Tongue (tissue), 1 donor: ENCODE measurements at regions not wholly inside any gene's neighbourhood (a gene's known extent, or its start where the extent isn't known, plus 50 kb on each side); places are given as distances from the start of the nearest gene placed in this dataset.
A peak's percentile ranks its signal among the peaks of the same experiment; 100 is the strongest.
"Not testable (repeated sequence)": the region's sequence is repeated elsewhere in the genome, so short reads cannot be mapped to it uniquely, and the experiment has no call there.

Experiments used
- DNase-seq: peaks from one replicate; pipeline ENCODE4 v3.0.0-alpha.2; 2015

DNA sequence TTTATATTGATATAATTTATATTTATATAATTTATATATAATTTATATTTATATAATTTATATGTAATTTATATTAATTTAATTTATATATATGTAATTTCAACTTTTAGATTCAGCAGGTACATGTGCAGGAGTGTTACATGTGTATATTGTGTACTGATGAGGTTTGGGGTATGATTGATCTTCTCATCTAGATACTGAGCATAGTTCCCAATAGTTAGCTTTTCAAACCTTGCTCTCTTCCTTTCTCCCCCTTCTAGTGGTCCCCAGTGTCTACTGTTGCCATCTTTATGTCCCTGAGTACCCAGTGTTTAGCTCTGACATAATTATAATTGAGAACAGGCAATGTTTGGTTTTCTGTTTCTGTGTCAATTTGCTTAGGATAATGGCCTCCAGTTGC is 1335.3 kb upstream of the CDH2 start:
- no peak for DNase-seq

DNA sequence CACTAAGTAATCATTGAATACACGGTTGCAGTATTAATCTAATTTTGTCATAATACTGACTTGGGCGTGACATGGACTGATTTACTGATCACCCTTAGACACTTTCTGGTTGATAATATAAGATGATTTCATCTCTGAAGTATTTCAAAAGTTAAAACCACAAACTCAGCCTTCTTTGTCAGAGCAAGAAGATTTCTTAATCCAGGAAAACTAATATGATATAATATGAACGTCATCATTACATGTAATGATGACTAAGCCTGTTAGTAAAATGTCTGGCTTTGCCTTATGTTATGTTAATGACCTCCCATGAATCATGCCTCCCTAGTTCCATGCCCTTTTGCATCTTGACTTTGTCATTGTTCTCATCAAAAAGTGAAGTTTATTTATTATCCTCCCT is 1325.0 kb upstream of the CDH2 start:
- DNase-seq, result no peak

DNA sequence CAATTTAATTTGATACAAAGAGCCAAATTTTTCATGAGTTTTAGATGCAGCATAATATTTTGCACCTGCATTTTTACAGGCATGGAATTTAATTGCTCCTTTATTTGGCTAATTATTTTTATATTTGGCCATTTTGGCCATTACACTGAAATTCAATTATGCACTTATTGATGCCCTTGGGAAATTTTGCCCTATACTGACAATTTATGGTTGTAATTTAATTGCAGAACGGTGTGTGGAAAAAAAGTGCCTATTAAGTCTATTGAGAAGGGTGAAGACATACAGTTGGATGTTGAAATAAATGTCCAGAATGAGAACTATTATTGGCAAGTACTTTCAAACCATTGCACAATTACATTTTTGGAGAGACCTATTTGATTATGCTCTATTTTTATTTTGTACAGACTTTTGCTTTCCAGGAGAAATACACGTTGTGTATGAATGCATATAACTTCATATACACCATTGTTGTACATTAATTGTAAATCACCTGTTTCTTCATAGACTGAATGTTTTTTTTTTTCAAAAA is 1319.3 kb upstream of the CDH2 start:
- DNase-seq, result no peak

DNA sequence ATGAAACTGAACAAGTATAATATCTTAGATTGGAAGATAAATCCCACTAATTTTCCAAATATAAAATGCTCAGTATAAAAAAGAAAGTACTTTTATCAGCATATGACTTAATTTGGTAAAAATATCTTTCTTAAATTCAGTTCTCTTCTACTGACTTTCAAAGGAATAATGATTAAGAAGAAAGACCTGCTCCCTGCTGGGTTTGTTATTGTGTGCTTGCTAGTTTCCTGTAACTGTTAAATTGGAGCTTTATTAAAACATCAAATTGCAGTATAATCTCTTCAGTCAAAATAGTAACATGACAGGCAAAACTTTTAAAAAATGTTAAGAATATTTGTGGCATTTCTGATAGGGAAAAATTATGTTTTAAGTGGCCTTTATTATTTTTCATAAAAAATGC is 1317.4 kb upstream of the CDH2 start:
- no peak for DNase-seq

GRCh38 chr18:29491907-29492306 is 1315.0 kb upstream of the CDH2 start:
- DNase-seq, result no peak

DNA sequence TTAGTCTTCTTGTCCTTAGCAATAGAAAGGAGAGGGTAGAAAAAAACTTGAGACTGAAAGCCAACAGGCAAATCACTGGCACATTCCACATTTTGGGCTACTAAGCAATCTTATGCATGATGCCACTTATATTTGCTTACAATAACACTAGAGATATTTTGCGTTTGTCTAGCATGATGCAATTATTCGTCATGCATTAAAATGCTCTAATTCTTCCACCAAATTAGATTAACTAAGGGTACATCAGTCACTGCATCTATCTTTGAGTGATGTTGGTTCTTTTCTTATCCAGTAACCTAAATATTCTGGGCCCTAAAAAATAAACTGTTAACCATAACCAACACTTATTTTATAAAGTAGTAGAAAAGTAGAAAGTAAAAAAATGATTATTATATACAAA is 1311.7 kb upstream of the CDH2 start:
- no peak for DNase-seq

GRCh38 chr18:29465526-29465925 is 1288.6 kb upstream of the CDH2 start:
- DNase-seq, result no peak

GRCh38 chr18:29459972-29460371 is 1283.0 kb upstream of the CDH2 start:
- peak; percentile 16 for DNase-seq

DNA sequence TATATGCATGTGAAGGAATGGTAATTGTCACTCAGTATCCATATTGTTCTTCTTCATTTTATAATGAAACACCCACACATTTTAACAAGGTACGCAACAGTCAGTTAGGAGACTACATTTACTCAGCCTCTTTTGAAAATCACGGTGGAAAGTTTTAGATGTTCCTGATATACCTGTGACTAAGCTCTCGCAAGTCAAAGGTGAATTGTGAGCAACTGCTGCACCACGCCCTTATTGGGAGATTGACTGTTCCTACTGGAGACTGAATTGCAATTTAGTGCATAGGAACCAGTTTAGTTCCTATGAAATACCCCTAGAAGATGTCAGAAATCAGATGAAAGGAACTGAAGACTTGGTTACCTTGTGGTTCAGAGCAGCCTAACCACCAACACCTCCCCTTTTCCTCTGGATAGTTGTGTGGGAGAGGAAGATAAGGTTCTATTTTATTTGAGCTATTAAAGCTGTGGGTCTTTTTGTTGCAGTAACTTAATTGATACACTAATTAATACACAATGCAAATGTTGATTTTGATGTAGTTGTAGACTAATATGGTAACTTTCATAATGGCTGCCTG is 1280.5 kb upstream of the CDH2 start:
- no peak for DNase-seq

DNA sequence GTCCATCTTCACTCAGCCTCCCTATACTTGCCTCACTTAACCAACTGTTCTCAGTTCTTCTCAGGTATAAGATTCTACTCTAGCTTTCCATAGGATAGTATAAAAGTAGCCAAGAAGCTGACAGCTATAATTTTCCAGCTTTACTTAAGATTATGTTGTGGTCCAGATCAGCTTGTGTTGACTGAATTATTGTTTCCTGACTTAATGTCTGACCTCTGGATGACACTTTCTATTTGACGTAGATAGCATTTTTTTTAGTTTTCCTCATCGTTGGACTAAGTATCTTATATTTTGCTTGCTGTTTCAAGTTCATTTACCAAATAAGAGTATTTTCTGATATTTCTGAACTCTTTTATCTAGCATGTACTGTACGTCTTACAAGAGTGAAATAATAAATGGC is 1272.5 kb upstream of the CDH2 start:
- DNase-seq, result no peak

- no peak for DNase-seq
Measured at GRCh38 chr18:29439398-29439797, 1262.5 kb upstream of the CDH2 start.

GRCh38 chr18:29436459-29436858 is 1259.5 kb upstream of the CDH2 start:
- no peak for DNase-seq

- no peak for DNase-seq
Measured at GRCh38 chr18:29434650-29435049, 1257.7 kb upstream of the CDH2 start.

DNA sequence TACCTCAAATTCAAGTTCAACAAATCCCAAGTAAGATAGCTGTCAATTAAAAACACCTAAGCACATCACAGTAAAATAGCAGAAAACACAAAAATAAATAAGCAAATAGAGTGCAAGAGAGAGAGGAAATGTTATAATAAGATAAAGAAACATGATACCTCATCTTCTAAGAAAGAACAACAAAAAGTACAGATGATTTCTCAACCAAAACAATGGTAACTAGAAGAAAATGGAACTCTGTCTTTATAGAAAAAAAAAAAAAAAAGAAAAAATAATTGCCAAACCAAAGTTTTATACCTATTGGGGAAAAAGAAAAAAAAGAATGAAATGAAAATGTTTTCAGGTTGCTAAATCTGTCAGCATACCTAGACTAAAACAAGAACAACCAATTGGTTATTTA is 1253.5 kb upstream of the CDH2 start:
- DNase-seq, result no peak

DNA sequence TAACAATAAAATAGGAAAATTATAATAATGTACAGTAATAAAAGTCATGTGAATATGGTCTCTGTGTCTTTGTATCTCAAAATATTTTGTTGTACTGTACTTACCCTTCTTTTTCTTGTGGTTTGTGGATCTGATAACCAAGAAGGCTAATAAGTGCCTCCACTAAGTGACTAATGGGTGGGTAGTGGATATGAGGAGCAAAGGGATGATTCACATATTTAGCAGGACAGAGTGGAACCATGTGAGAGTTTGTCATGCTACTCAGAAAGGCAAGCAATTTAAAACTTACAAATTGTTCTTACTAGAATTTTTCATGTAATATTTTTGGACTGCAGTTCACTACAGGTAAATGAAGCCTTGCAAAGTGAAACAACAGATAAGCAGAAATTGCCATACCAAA is 1241.2 kb upstream of the CDH2 start:
- no peak for DNase-seq

- no peak for DNase-seq
Measured at GRCh38 chr18:29406996-29407395, 1230.1 kb upstream of the CDH2 start.

GRCh38 chr18:29397536-29397935 is 1220.6 kb upstream of the CDH2 start:
- DNase-seq, result no peak

DNA sequence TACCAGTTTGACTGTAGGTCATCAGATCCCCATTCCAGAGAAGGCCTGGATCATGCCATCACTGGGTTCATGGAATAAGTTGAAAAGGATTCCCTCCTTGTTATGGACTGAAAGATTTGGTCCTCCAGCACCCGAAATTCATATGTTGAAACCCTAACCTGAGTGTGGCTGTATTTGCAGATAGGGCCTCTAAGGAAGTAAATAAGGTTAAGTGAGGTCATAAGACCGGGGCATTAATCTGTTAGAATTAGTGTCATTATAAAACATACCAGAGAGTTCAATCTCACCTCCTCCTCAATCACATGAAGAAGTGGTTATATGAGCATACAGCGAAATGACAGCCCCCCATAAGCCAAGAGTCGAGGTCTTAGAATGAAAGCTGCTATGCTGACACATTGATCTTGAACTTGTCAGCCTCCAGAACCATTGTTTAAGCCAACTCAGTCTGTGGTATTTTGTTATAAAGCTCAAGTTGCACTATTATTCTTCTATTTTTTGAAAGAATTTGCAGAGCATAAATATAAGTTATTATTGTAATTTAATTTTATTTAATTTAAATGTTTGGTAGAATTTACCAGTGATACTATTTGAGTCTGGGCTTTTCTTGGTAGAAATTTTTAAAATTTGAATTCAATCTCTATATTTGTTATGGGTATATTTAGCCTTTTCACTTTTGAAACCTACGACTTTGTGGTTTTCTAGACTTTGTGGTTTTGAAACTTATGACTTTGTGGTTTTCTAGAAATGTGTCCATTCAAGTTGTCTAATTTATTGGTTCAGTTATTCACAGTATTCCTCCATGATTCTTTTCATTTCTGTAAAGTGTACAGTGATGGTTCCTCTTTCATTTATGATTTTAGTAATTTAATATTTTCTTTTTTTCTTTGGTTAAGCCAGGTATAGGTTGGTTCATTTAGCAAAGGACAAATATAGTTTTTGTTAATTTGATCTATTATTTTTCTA is 1206.7 kb upstream of the CDH2 start:
- no peak for DNase-seq

DNA sequence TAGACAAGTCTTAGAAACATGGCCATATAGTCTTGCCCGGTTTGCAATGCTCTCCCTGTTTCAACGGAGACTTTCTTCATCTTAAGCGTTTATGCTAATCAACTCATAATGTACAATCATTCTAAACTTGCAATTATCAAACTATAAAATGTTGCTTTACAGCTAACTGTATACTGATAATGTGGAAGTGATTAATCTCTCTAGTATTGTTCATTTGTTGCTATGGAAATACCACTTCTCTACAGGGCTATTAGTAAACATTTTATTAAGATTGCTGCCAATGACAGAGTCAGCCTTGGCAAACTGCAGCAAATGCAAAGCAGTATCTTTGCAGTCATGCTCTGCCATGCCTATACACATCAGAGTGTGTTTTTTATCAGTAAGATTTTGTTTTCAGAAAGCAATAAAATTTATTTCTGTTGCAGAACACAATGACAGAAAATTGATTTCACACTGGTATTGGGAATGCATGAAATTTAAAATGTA is 1201.8 kb upstream of the CDH2 start:
- DNase-seq, result no peak

- no peak for DNase-seq
Measured at GRCh38 chr18:29377346-29377745, 1200.4 kb upstream of the CDH2 start.

DNA sequence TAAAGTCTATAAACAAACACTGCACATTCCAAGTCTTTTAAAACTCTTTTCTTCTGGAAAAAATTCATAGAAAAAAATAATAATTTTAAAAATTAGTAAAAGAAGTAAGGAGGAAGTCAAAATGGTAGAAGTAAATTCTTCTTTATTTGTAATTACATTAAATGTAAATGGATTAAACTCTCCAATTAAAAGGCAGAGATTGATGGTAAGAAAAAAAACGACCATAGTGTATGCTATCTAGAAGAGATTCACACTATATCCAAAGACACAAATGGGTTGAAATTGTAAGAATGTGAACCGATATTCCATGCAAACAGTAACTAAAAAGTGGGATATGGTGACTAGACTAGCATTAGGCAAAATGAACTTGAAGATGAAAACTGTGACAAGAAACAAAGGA is 1196.1 kb upstream of the CDH2 start:
- DNase-seq, result no peak

- no peak for DNase-seq
Measured at GRCh38 chr18:29361843-29362242, 1184.9 kb upstream of the CDH2 start.

- not testable (repeated sequence) for DNase-seq
Measured at GRCh38 chr18:29360659-29361058, 1183.7 kb upstream of the CDH2 start.

- DNase-seq, result not testable (repeated sequence)
Measured at GRCh38 chr18:29359222-29359621, 1182.3 kb upstream of the CDH2 start.
